ENCODE measurements at regions not wholly inside any gene's neighbourhood (a gene's known extent, or its start where the extent isn't known, plus 50 kb on each side); places are given as distances from the start of the nearest gene placed in this dataset.
A peak's percentile ranks its signal among the peaks of the same experiment; 100 is the strongest.

GRCh38 chr1:25163986-25164385 lies 68.3 kb downstream of the SYF2 start:
- no peak overlapping the region for H3K4me3 ChIP-seq (replicated peaks; ENCODE audit: low read depth, low read length)
- no peak for TF ChIP-seq CTCF (IDR thresholded peaks at IDR 0.05; ENCODE audit: low read length, missing control alignments)
- DNase-seq (ENCODE audit: low read depth): no peak

GRCh38 chr1:25161981-25162380 lies 70.3 kb downstream of the SYF2 start:
- H3K4me3 ChIP-seq (replicated peaks; ENCODE audit: low read depth, low read length): no peak overlapping the region
- DNase-seq (ENCODE audit: low read depth): no peak
- TF ChIP-seq CTCF (IDR thresholded peaks at IDR 0.05; ENCODE audit: low read length, missing control alignments): no peak

- no peak for TF ChIP-seq CTCF (IDR thresholded peaks at IDR 0.05; ENCODE audit: low read length, missing control alignments)
- H3K4me3 ChIP-seq (replicated peaks; ENCODE audit: low read depth, low read length): no peak overlapping the region
- no peak for DNase-seq (ENCODE audit: low read depth)
Measured at GRCh38 chr1:25157846-25158245, 74.5 kb downstream of the SYF2 start.

- DNase-seq (ENCODE audit: low read depth): no peak
- no peak overlapping the region for H3K4me3 ChIP-seq (replicated peaks; ENCODE audit: low read depth, low read length)
- no peak for TF ChIP-seq CTCF (IDR thresholded peaks at IDR 0.05; ENCODE audit: low read length, missing control alignments)
Measured at GRCh38 chr1:25150985-25151495, 81.3 kb downstream of the SYF2 start.

- peak; percentile 16 for DNase-seq (ENCODE audit: low read depth)
- H3K4me3 ChIP-seq (replicated peaks; ENCODE audit: low read depth, low read length): no peak overlapping the region
- TF ChIP-seq CTCF (IDR thresholded peaks at IDR 0.05; ENCODE audit: low read length, missing control alignments): peak; percentile 44
Measured at GRCh38 chr1:25148673-25149300, 83.5 kb downstream of the SYF2 start.

GRCh38 chr1:25146451-25146855 lies 85.8 kb downstream of the SYF2 start:
- no peak for DNase-seq (ENCODE audit: low read depth)
- TF ChIP-seq CTCF (IDR thresholded peaks at IDR 0.05; ENCODE audit: low read length, missing control alignments): no peak
- no peak overlapping the region for H3K4me3 ChIP-seq (replicated peaks; ENCODE audit: low read depth, low read length)

GRCh38 chr1:25145775-25146393 lies 86.4 kb downstream of the SYF2 start:
- no peak overlapping the region for H3K4me3 ChIP-seq (replicated peaks; ENCODE audit: low read depth, low read length)
- TF ChIP-seq CTCF (IDR thresholded peaks at IDR 0.05; ENCODE audit: low read length, missing control alignments): no peak
- no peak for DNase-seq (ENCODE audit: low read depth)
